Fibroblast of lung (primary cell): ENCODE measurements at regions not wholly inside any gene's neighbourhood (a gene's known extent, or its start where the extent isn't known, plus 50 kb on each side); places are given as distances from the start of the nearest gene placed in this dataset.
"Not testable (repeated sequence)": the region's sequence is repeated elsewhere in the genome, so short reads cannot be mapped to it uniquely, and the experiment has no call there.

Experiments
- DNase-seq, 2 donors: peaks; one replicate each; pipeline versions ENCODE4 v3.0.0 to v3.0.0-alpha.2; 2010; ENCODE audit warnings: low read depth in 2 of 2
- H2AFZ ChIP-seq: 2 replicates; pipeline ENCODE4 v1.5.1; 2012; ENCODE audit warnings: low read length, control low read depth, inconsistent platforms
- H3K27ac ChIP-seq: 2 replicates; pipeline ENCODE4 v1.5.1; 2011; ENCODE audit warnings: low read length, control low read depth; ENCODE audit not compliant: insufficient read depth
- H3K27me3 ChIP-seq: 2 replicates; pipeline ENCODE4 v1.5.1; 2011; ENCODE audit warnings: mild to moderate bottlenecking, low read length; ENCODE audit not compliant: control insufficient read depth, insufficient read depth
- H3K36me3 ChIP-seq: 2 replicates; pipeline ENCODE4 v1.5.1; 2011; ENCODE audit warnings: low read length; ENCODE audit not compliant: control insufficient read depth, insufficient read depth
- H3K4me1 ChIP-seq: 2 replicates; pipeline ENCODE4 v1.5.1; 2011; ENCODE audit warnings: low read length; ENCODE audit not compliant: control insufficient read depth, insufficient read depth; ENCODE audit errors: extremely low read depth
- H3K4me2 ChIP-seq: 2 replicates; pipeline ENCODE4 v1.5.1; 2011; ENCODE audit warnings: low read length, control low read depth; ENCODE audit not compliant: insufficient read depth; ENCODE audit errors: extremely low read depth
- H3K4me3 ChIP-seq, 4 experiments: fragments of 200-600 bp in 1 of 4; sonication (generic) in 1 of 4; replicated peaks in 1 of 4; 2 replicates each; pipeline ENCODE4 v1.5.1; 2011 to 2016; ENCODE audit warnings: low read length in 4 of 4, low read depth in 3 of 4, mild to moderate bottlenecking in 3 of 4, control low read depth in 2 of 4, inconsistent platforms in 1 of 4, mixed read lengths in 1 of 4; ENCODE audit not compliant: insufficient read depth in 1 of 4; ENCODE audit errors: control extremely low read depth in 1 of 4
- H3K79me2 ChIP-seq: 2 replicates; pipeline ENCODE4 v1.5.1; 2012; ENCODE audit warnings: mild to moderate bottlenecking, low read length, inconsistent platforms; ENCODE audit not compliant: control insufficient read depth, insufficient read depth
- H3K9ac ChIP-seq: 2 replicates; pipeline ENCODE4 v1.5.1; 2011; ENCODE audit warnings: mild to moderate bottlenecking, low read length, control low read depth; ENCODE audit not compliant: insufficient read depth
- H3K9me3 ChIP-seq: 2 replicates; pipeline ENCODE4 v1.5.1; 2012; ENCODE audit warnings: low read depth, low read length; ENCODE audit not compliant: control insufficient read depth, insufficient read depth
- H4K20me1 ChIP-seq: 2 replicates; pipeline ENCODE4 v1.5.1; 2011; ENCODE audit warnings: low read length; ENCODE audit not compliant: control insufficient read depth, insufficient read depth; ENCODE audit errors: extremely low read depth
- EZH2 ChIP-seq: IDR thresholded peaks from 2 replicates; pipeline ENCODE4 v1.5.1; 2012; ENCODE audit warnings: low read length, control low read depth, mild to moderate bottlenecking; ENCODE audit errors: missing control alignments
- TF ChIP-seq, protein P1 (sequence below), 2 donors: IDR thresholded peaks in 1 of 2; conservative IDR thresholded peaks in 1 of 2; 1 replicate in 1 of 2; 2 replicates in 1 of 2; pipeline ENCODE4 v1.5.1; 2011 to 2012; ENCODE audit warnings: low read length in 2 of 2, control low read depth in 1 of 2, inconsistent platforms in 1 of 2, low read depth in 1 of 2, mild to moderate bottlenecking in 1 of 2

DNA sequence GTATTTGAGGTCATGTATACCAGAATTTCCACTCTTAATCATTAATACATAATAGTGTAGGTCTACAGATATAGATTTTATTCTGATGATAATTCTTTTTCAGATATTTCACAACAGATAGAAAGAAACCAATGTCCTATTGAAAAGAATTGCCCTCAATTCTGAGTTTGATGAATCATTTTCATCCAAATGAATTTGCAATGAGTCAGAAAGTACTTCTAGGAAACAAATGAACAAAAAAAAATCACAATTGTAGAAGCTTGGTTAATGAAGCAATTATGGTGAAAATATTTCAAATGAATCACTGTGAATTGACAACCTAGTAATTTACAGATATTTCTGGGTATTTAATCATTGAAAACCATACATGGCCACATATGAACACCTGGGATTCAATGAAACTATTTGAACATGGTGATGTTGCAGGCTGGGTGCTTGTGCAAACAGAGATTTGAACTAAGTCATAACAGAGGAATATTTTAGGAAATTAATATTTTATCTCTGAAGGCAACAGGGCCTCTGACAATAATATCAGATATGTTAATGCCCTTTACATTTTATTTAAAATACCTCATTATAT is 360.9 kb downstream of the SLITRK5 start:
- Histone ChIP-seq H3K79me2 (no peaks in the 10 kb centered on the region), H3K27ac (no peak overlapping the region), H2AFZ (no peak overlapping the region), H3K4me2 (no peak overlapping the region), H4K20me1 (no peaks in the 10 kb centered on the region), H3K9ac (no peak overlapping the region), H3K36me3 (no peaks in the 10 kb centered on the region), H3K9me3 (no peaks in the 10 kb centered on the region), H3K4me3 (no peak overlapping the region), H3K27me3 (no peaks in the 10 kb centered on the region), H3K4me1 (no peaks in the 10 kb centered on the region)
- DNase-seq = peak; percentile 60 to 65
- TF ChIP-seq, protein P1, sequence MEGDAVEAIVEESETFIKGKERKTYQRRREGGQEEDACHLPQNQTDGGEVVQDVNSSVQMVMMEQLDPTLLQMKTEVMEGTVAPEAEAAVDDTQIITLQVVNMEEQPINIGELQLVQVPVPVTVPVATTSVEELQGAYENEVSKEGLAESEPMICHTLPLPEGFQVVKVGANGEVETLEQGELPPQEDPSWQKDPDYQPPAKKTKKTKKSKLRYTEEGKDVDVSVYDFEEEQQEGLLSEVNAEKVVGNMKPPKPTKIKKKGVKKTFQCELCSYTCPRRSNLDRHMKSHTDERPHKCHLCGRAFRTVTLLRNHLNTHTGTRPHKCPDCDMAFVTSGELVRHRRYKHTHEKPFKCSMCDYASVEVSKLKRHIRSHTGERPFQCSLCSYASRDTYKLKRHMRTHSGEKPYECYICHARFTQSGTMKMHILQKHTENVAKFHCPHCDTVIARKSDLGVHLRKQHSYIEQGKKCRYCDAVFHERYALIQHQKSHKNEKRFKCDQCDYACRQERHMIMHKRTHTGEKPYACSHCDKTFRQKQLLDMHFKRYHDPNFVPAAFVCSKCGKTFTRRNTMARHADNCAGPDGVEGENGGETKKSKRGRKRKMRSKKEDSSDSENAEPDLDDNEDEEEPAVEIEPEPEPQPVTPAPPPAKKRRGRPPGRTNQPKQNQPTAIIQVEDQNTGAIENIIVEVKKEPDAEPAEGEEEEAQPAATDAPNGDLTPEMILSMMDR (conservative IDR thresholded peaks at IDR 0.05 in 1 of 2, IDR thresholded peaks at IDR 0.05 in 1 of 2; ENCODE audit: low read depth in 1 of 2, low read length in 2 of 2) = no peak
- no peak for TF ChIP-seq EZH2

DNA sequence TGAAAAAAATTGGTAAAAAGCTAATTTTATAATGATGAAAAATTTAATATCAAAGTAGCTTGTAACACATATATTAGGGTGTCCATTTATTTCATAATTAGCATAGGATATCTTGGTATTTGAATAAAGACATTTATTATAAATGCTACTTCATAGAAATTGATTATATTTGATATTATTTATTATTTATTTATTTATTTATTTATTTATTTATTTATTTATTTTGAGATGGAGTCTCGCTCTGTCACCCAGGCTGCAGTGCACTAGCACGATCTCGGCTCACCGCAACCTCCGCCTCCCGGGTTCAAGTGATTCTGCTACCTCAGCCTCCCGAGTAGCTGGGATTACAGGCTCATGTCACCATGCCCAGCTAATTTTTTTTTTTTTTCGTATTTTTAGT is 365.0 kb downstream of the SLITRK5 start:
- H4K20me1 ChIP-seq, H3K9me3 ChIP-seq, H3K9ac ChIP-seq, H3K79me2 ChIP-seq, DNase-seq, H3K36me3 ChIP-seq, H3K4me3 ChIP-seq, H3K27me3 ChIP-seq, H3K27ac ChIP-seq, H3K4me2 ChIP-seq, H3K4me1 ChIP-seq, H2AFZ ChIP-seq: not testable (repeated sequence)

DNA sequence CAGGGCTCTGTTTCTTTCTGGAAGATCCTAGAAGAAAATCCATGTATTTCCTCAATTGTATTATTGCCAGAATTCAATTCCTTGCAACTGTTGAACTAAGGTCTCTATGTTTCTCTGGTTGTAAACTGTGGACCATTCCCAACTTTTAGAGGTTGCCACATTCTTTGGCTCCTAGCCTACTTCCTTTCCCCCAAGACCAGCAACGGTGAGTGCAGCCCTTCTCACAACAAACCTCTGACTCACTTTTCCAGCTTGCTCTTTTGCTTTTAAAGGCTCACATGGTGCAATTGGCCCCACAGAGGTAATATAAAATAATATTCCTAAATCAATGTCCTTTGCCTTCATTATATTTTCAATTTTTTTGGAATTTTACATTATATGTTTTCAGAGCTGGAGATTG is 371.3 kb downstream of the SLITRK5 start:
- H3K36me3 ChIP-seq = no peaks in the 10 kb centered on the region
- H3K79me2 ChIP-seq = no peaks in the 10 kb centered on the region
- no peaks in the 10 kb centered on the region for H3K4me1 ChIP-seq
- H3K27me3 ChIP-seq = no peaks in the 10 kb centered on the region
- H3K9me3 ChIP-seq = no peaks in the 10 kb centered on the region
- H3K9ac ChIP-seq = no peak overlapping the region
- no peak overlapping the region for H3K27ac ChIP-seq
- H4K20me1 ChIP-seq = no peaks in the 10 kb centered on the region
- no peak overlapping the region for H3K4me3 ChIP-seq
- H2AFZ ChIP-seq = no peak overlapping the region
- no peak overlapping the region for H3K4me2 ChIP-seq
- TF ChIP-seq, protein P1 (conservative IDR thresholded peaks at IDR 0.05 in 1 of 2, IDR thresholded peaks at IDR 0.05 in 1 of 2; ENCODE audit: low read depth in 1 of 2, low read length in 2 of 2) = no peak
- TF ChIP-seq EZH2 = no peak
- peak; percentile 56 to 66 for DNase-seq
